Retina (tissue), 1 donor: ENCODE measurements at regions not wholly inside any gene's neighbourhood (a gene's known extent, or its start where the extent isn't known, plus 50 kb on each side); places are given as distances from the start of the nearest gene placed in this dataset.
A peak's percentile ranks its signal among the peaks of the same experiment; 100 is the strongest.
"Not testable (repeated sequence)": the region's sequence is repeated elsewhere in the genome, so short reads cannot be mapped to it uniquely, and the experiment has no call there.

Experiments
- DNase-seq: peaks from one replicate; pipeline ENCODE4 v3.0.0-alpha.2; 2016

- no peak for DNase-seq
Measured at GRCh38 chr2:167843217-167843616, 404.2 kb downstream of the STK39 start.

- no peak for DNase-seq
Measured at GRCh38 chr2:167842047-167842446, 405.3 kb downstream of the STK39 start.

- DNase-seq: not testable (repeated sequence)
Measured at GRCh38 chr2:167835290-167835689, 412.1 kb downstream of the STK39 start.

GRCh38 chr2:167834707-167835106 lies 412.7 kb downstream of the STK39 start:
- DNase-seq: no peak

DNA sequence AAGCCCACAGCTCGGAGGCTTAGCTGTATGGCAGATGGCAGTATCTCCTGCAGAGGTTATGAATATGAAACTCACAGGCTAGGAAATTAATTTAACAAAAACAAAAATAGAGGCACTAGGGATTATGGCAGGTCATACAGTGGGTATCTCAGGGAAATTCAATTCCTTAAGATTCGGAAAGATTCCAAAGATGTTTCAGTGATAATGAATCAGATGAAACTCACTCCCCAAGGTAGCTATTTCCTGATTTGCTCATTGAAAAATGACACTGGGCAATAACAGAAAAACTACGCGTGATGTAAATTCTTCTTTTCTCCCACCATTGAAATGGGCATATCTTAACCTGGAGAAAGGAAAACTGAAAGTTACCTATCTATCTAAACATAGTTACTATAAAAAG lies 414.1 kb downstream of the STK39 start:
- no peak for DNase-seq

GRCh38 chr2:167832868-167833287 lies 414.5 kb downstream of the STK39 start:
- peak; percentile 61 for DNase-seq

DNA sequence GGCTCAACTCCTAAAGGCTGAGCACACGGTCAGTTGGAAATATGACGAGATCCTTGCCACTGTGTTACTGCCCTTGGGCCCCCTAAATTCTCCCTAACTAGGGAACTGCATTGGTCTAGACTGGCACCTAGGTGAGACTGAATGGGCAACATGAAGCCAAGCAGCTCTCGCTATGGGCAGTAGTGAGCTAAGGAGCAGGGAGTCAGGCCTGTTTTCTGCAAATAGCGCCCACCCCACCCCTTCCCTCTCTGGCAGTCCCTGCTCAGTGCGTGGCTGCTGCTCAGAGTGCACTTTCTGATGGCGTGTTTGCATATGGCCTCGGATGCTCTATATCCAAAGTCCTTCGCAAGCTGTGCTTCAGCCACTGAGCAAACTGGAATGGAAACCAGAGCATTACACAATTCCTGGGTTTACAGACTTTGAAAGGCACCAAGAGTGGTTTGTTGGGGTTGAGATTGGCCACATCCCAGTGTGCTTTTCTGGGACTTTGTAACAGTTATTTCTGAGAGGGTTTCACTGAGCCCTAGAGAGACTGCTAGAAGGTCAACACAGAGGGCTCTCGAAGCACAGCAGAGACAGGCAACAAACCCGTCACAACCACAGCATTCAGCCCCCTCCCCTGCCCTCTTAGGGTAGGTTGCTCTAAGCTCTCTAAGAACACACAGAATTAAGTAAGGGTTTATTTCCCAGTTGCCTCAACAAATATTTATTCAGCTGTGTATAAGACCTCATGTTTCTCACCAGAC lies 419.9 kb downstream of the STK39 start:
- no peak for DNase-seq

DNA sequence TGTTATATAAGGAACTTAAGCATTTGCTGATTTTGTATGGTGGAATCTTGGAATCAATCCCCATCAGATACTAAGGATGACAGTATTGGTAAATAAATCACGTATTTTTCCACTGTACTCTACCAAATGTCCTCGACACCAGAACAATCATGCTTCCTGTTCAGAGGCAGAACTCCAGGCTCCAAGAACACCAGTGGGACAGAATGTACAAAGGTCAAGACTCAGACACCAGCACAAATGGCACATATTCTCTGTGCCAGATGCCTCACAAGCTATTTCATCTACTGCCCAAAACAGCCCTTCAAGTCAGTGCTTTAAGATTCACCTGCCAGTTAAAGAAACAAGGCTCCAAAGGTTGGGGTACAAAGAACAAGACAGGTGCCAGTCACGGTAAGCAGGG lies 420.5 kb downstream of the STK39 start:
- DNase-seq: no peak

DNA sequence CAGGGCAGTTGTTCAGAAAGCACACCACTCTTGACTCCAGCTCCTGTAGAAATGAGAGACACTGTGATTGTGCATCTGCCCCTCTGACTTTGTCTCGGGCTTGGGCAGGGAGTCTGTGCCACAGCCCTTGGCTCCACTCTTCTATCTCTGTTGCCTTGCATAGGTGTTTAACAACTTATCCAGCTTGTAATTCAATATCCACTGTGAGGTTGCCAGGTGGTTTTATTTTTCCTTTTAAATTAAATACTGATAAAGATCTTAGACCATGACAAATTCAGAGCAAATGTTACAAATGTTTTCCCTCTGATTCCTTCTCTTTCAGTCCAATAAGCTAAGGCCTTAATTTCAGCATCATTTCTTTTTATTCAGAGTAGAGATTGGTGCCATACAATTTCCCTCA lies 421.7 kb downstream of the STK39 start:
- no peak for DNase-seq

DNA sequence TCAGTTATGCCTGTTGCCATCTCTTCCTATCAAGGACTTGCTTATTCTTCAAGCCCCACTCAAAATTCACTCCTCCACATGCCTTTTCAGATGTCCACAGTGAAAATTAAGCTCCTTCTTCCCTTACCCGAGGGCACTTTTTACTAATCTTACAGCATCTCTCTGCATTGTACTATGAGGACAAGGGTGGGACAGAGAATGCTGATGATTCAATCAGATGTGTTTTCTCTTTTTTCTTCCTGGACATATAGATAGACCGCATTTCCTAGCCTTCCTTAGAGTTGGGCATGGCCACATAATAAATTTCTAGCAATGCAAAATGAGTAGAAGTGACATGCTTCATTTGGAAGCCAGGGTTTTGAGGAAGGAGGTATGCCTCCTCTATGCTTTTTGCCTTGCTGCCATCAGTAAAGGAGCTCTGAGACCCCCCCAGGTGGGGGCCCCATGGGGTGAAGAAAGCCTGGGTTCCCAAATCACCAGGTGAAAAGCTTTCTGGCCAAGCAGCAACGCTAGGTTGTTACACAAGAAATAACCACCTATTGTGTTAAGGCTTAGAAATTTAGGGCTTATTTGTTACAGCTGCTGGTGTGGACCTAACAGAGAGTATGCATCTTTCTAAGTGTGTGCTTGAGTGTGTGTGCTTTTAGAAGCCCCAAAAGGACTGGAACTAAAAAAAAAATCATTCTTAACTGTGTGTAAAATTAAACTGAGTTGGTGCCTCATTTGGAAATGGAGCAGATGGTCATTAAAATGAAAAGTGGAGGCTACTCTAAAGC lies 424.5 kb downstream of the STK39 start:
- DNase-seq: no peak

DNA sequence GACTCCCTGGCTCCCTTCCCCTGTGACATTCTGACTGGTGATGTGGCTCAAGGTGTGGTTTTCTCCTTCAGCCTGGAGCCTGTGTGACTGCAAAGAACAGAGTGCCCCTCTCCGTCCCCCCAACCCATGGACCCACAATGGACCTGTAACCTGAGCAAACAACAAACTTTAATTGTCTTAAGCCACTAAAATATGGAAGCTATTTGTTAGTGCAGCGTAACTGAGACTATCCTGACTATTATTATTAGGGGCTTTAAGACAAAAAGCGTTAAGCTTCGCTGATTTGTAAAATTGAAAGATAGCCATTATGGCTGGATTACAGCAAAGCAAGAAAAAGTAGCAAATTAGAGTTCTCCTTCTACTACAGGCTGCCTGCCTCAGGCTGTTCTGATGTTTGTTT lies 426.9 kb downstream of the STK39 start:
- DNase-seq: no peak

- DNase-seq: no peak
Measured at GRCh38 chr2:167818521-167818920, 428.9 kb downstream of the STK39 start.

GRCh38 chr2:167817908-167818307 lies 429.5 kb downstream of the STK39 start:
- DNase-seq: no peak

GRCh38 chr2:167817422-167817821 lies 430.0 kb downstream of the STK39 start:
- DNase-seq: no peak

DNA sequence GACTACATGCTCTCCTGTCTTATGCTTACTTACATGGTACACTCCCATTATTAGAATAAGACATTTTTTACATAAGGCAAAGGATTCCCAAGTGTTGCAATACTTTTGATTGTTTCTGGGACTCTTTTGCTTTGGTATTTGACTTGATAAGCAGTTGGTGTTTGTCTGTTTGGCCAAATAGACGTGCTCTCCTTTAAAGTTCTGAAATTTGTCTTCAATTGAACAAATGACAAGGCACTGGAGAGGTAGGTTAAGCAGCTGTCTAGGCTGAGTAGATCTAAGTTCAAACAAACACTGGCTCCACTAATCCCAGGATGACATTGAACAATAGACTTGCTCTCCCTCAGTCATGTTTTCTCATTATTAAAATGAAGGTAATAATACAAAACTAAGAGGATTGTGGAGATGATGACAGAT lies 430.5 kb downstream of the STK39 start:
- DNase-seq: no peak

GRCh38 chr2:167814881-167815718 lies 432.3 kb downstream of the STK39 start:
- DNase-seq: no peak

GRCh38 chr2:167814482-167814880 lies 432.9 kb downstream of the STK39 start:
- DNase-seq: not testable (repeated sequence)

GRCh38 chr2:167809799-167810198 lies 437.6 kb downstream of the STK39 start:
- DNase-seq: not testable (repeated sequence)

DNA sequence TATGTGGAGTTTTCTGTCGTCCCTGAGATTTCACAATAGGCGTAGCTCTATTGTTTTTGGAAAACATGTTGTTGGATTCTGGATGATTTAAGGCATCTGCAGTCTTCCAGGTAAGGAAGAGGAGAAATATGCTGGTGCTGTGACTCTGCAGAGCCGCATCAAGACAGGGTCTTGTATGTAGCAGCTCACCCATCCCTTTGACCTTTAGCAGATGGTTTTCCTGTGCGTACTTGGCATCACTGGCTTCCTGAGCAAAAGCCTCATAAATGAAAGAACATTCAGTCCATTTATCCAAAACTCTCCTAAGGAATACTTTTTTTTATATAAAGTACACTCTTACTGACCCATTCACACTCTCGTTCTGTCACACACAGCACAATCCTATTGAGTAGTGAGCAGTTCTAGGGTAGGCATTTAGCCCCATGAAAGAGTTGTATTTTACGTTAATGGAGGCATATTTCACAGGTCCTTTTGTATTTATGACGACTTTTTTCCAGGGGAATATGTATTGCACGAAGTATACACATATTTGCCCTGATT lies 443.9 kb downstream of the STK39 start:
- DNase-seq: no peak

DNA sequence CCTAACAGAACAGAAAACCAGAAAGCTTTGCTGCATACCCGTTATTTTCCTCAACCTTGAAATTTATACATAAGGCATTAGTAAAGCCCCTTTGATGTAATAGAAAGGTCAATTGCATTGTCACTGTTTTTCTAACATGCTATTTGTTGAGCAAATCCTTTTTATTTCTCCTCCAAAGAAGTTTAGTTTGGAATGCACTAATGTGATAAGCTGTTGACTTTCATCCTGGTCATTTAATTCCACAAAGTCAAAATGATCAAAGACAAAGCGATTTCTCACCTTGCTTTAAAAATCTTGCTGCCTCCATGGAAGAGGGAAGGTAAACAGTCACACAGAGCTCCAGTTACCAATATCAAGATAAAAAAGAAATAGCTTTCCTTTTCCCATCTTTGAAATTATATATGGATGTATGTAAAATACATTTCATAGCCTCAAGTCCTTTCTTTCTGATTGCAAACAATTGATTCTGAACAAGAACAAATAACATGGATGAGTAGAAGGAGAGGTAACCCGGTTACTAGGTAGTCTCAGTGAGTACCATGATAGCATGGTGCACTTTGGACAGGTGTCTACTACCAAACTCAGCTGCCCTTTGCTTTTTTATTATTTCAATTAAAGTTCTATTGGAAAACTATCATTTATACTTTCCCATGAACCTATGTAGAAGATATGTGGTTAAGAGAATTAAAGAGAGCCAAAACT lies 452.7 kb downstream of the STK39 start:
- no peak for DNase-seq

DNA sequence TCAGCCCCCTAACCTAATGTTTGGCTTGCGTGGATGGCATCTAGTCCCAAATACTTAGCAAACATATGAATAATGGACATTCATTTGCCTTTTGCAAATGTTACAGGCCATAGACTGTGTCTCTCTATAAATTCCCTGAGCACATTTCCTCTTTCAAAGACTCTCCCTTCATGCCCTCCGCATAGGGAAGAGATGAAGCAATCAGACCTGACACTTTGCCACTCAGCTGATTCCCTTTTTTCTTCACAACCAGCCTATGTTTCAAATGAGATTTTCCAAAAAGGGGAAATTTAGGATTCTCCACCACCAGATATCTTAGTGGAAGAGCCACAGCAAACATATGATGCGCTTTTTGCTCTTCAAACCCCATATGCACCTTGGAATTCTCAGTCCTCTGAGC lies 453.7 kb downstream of the STK39 start:
- no peak for DNase-seq

DNA sequence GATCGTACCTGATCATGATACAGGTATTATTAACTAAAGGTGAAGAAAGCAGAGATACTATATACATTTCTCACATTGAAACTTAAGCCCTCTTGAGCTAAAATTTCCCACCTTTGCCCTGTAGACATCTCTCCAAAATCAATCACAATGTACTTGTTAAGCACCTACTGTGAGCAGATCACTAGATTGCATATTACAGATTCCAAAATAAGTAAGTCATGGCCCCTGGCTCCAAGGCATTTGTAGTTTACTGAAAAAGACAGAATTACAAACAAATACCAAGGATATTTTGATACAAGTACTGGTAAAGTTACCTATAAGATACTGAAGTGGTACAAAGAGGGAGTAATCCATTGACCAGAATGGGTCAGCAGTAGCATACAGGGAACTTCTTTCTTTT lies 455.3 kb downstream of the STK39 start:
- DNase-seq: no peak
